ENCODE measurements at regions not wholly inside any gene's neighbourhood (a gene's known extent, or its start where the extent isn't known, plus 50 kb on each side); places are given as distances from the start of the nearest gene placed in this dataset.

GRCh38 chr1:105326886-105327285, 1577.2 kb downstream of the AMY1C start:
- TF ChIP-seq CTCF (IDR thresholded peaks at IDR 0.05; ENCODE audit: low read depth, low read length) (no peak), EZH2phosphoT487 (IDR thresholded peaks at IDR 0.05; ENCODE audit: low read depth) (no peak)

Data from OCI-LY3 (cell line).